Heart right ventricle (tissue), 16 donors: ENCODE measurements at regions not wholly inside any gene's neighbourhood (a gene's known extent, or its start where the extent isn't known, plus 50 kb on each side); places are given as distances from the start of the nearest gene placed in this dataset.

Experiments
- ATAC-seq, 8 donors: fragments of 200-7000 bp; cut with Tn5 transposase; one replicate each; pipeline ENCODE4 v1.9.1; 2020; ENCODE audit warnings: mild to moderate bottlenecking in 8 of 8, moderate library complexity in 8 of 8, moderate number of reproducible peaks in 1 of 8
- DNase-seq, 2 donors: peaks; one replicate each; pipeline ENCODE4 v3.0.0-alpha.2; 2020
- H3K27ac ChIP-seq, 10 donors: fragments of 200-600 bp; sonication (generic) in 2 of 10; one replicate each; pipeline versions ENCODE4 v1.5.0 to v1.8.0; 2020 to 2022; ENCODE audit warnings: mild to moderate bottlenecking in 3 of 10
- H3K27me3 ChIP-seq, 7 donors: fragments of 200-600 bp; one replicate each; pipeline ENCODE4 v1.8.0; 2021 to 2022; ENCODE audit warnings: mild to moderate bottlenecking in 2 of 7
- H3K36me3 ChIP-seq, 9 donors: fragments of 200-600 bp; sonication (generic) in 1 of 9; one replicate each; pipeline versions ENCODE4 v1.5.0 to v1.8.0; 2020 to 2022; ENCODE audit warnings: mild to moderate bottlenecking in 2 of 9
- H3K4me1 ChIP-seq, 9 donors: fragments of 200-600 bp; sonication (generic) in 1 of 9; one replicate each; pipeline versions ENCODE4 v1.5.0 to v1.8.0; 2020 to 2022; ENCODE audit warnings: mild to moderate bottlenecking in 4 of 9
- H3K4me3 ChIP-seq, 10 donors: fragments of 200-600 bp; sonication (generic) in 2 of 10; one replicate each; pipeline versions ENCODE4 v1.5.0 to v1.8.0; 2020 to 2022; ENCODE audit warnings: mild to moderate bottlenecking in 7 of 10, moderate library complexity in 2 of 10
- H3K9me3 ChIP-seq, 11 donors: fragments of 200-600 bp in 10 of 11; sonication (generic) in 2 of 11; one replicate each; pipeline versions ENCODE4 v1.5.0 to v1.8.0; 2013 to 2022; ENCODE audit warnings: mild to moderate bottlenecking in 2 of 11, control low read depth in 1 of 11, moderate library complexity in 1 of 11
- CTCF ChIP-seq, 9 donors: fragments of 200-600 bp; sonication (generic) in 2 of 9; IDR thresholded peaks; one replicate each; pipeline versions ENCODE4 v1.5.0 to v1.8.0; 2021 to 2022; ENCODE audit warnings: antibody characterized with exemption in 9 of 9, mild to moderate bottlenecking in 5 of 9, moderate library complexity in 1 of 9
- WGBS, 2 donors: extraction: QIAGEN DNeasy Blood & Tissue Kit; methylation state at CpG; one replicate each; pipeline ENCODE4 v1.1.7; 2013; ENCODE audit warnings: inconsistent platforms in 1 of 2; 5-methylcytosine and 5-hydroxymethylcytosine counted together
- intact Hi-C, 10 donors: fragments of 100-400 bp; cut with DNase I; formaldehyde crosslinking; loops; one replicate each; pipeline versions ENCODE4 v1.11.1 to v1.14.2; 2022
- donor health status: Arrhythmogenic right ventricular cardiomyopathy.
- donor health status: ischemic (EF 13 %, LVEDD 7.1; RV severe dilation, severe dysfunction).
- donor health status: healthy with polysubstance abuse.
- donor health status: DM: no; HTN: yes; CAD: no.
- donor health status: DM: no; HTN: no; CAD: no.
- donor health status: ischemic (EF 25% LVEDD 6.9; RV normal size, moderate dysfunction).
- donor health status: ischemic (EF 25% LVEDD 5.7; RV mildly dilated, moderate dysfunction).
- donor health status: healthy.
- donor health status: DM: yes; HTN: yes; CAD: no.
- donor health status: Ischemic cardiomyopathy.
- donor health status: ischemic (EF 35%, LVEDD 5.7; RV mildly dilated, moderate dysfunction).
- donor health status: nonischemic (EF 11% LVEDD 7.7; RV severe dilation, severe dysfunction).
- donor health status: DM: yes; HTN: yes; CAD: no.
- donor health status: PGD.
- donor health status: ischemic (EF 29% LVEDD 5.4; RV normal size, mild dysfunction).
- donor health status: nonischemic (EF 23%, LVEDD 6.1; RV moderate dilation, normal function).

- Histone ChIP-seq H3K4me1 (no peaks in the 10 kb centered on the region), H3K9me3 (peaks cover 0 to 5% (median 0%) of the 10 kb centered on the region in 11 donors), H3K27me3 (no peaks in the 10 kb centered on the region), H3K27ac (no peak overlapping the region), H3K36me3 (no peaks in the 10 kb centered on the region), H3K4me3 (no peak overlapping the region)
- DNase-seq (no peak), ATAC-seq (no peak)
- intact Hi-C loops, result no loop called here
- no peak for TF ChIP-seq CTCF (IDR thresholded peaks at IDR 0.05)
Observed at GRCh38 chr2:83725735-83726134, 733.3 kb downstream of the SUCLG1 start.

- DNase-seq, result no peak
- 90 to 98% methylated on average over 1 of the region's 1 CpG for WGBS, 2 donors
- intact Hi-C loops, result no loop called here
Observed at GRCh38 chr2:83705146-83705545, 753.9 kb downstream of the SUCLG1 start.

GRCh38 chr2:83703598-83703997 is 755.5 kb downstream of the SUCLG1 start:
- intact Hi-C loops, result no loop called here
- WGBS, 2 donors, result 76 to 81% methylated on average over 1 of the region's 1 CpG
- no peaks in the 10 kb centered on the region for H3K4me1 ChIP-seq
- no peak overlapping the region for H3K4me3 ChIP-seq
- no peak for DNase-seq
- H3K27ac ChIP-seq, result no peak overlapping the region
- no peaks in the 10 kb centered on the region for H3K36me3 ChIP-seq
- H3K27me3 ChIP-seq, result no peaks in the 10 kb centered on the region
- no peak for ATAC-seq
- TF ChIP-seq CTCF (IDR thresholded peaks at IDR 0.05), result no peak
- H3K9me3 ChIP-seq, result peaks cover 0 to 5% (median 0%) of the 10 kb centered on the region in 11 donors

More at GRCh38 chr2:83705146-83705545, 753.9 kb downstream of the SUCLG1 start:
- H3K9me3 ChIP-seq, result peaks cover 0 to 5% (median 0%) of the 10 kb centered on the region in 11 donors
- H3K4me3 ChIP-seq, result no peak overlapping the region
- H3K4me1 ChIP-seq, result no peaks in the 10 kb centered on the region
- H3K27ac ChIP-seq, result no peak overlapping the region
- H3K36me3 ChIP-seq, result no peaks in the 10 kb centered on the region
- no peak for TF ChIP-seq CTCF (IDR thresholded peaks at IDR 0.05)
- no peak for ATAC-seq
- no peaks in the 10 kb centered on the region for H3K27me3 ChIP-seq

GRCh38 chr2:83696838-83697237 is 762.2 kb downstream of the SUCLG1 start:
- WGBS, 2 donors, result 53 to 57% methylated on average over 4 of the region's 4 CpGs
- no peak for ATAC-seq
- intact Hi-C loops, result no loop called here

More at GRCh38 chr2:83696838-83697237, 762.2 kb downstream of the SUCLG1 start:
- Histone ChIP-seq H3K36me3 (no peaks in the 10 kb centered on the region), H3K4me3 (no peak overlapping the region), H3K27ac (no peak overlapping the region), H3K4me1 (no peaks in the 10 kb centered on the region), H3K27me3 (no peaks in the 10 kb centered on the region), H3K9me3 (no peaks in the 10 kb centered on the region)
- DNase-seq, result no peak
- TF ChIP-seq CTCF (IDR thresholded peaks at IDR 0.05), result no peak
